CD4-positive, alpha-beta T cell (primary cell): ENCODE measurements at regions not wholly inside any gene's neighbourhood (a gene's known extent, or its start where the extent isn't known, plus 50 kb on each side); places are given as distances from the start of the nearest gene placed in this dataset.

Experiments used
- ATAC-seq: fragments of 200-7000 bp; cut with Tn5 transposase; one replicate; pipeline ENCODE4 v1.10.0; 2022; ENCODE audit warnings: mild to moderate bottlenecking; ENCODE audit not compliant: poor library complexity
- CTCF ChIA-PET: fragments of 350-600 bp; sonication (Branson Sonifier 250); formaldehyde crosslinking; loops from one replicate; lab custom pipeline; 2021; ENCODE audit warnings: antibody characterized with exemption, inconsistent platforms; lab: Charles Lee
- POLR2A ChIA-PET: fragments of 350-600 bp; sonication (Branson Sonifier 250); formaldehyde crosslinking; loops from one replicate; lab custom pipeline; 2021; ENCODE audit warnings: antibody characterized with exemption, inconsistent platforms; lab: Charles Lee
- DNase-seq, 14 experiments: peaks; one replicate each; pipeline ENCODE4 v3.0.0-alpha.2; 2013 to 2020; ENCODE audit warnings: mixed read lengths in 2 of 14
- H3K27ac ChIP-seq, 2 donors: one replicate each; pipeline versions ENCODE4 v1.5.1 to v1.7.0; 2013; ENCODE audit warnings: low read length in 2 of 2, low read depth in 1 of 2, mild to moderate bottlenecking in 1 of 2
- H3K27me3 ChIP-seq, 2 experiments: 1 replicate in 1 of 2; 2 replicates in 1 of 2; pipeline versions ENCODE4 v1.6.1 to v1.7.0; 2013; ENCODE audit warnings: low read length in 2 of 2, control low read depth in 1 of 2, mild to moderate bottlenecking in 1 of 2, moderate library complexity in 1 of 2; ENCODE audit not compliant: insufficient read depth in 2 of 2, control insufficient read depth in 1 of 2
- H3K36me3 ChIP-seq: one replicate; pipeline ENCODE4 v1.6.1; 2013; ENCODE audit warnings: low read length, control low read depth; ENCODE audit not compliant: insufficient read depth
- H3K4me1 ChIP-seq: one replicate; pipeline ENCODE4 v1.6.1; 2013; ENCODE audit warnings: low read length, control low read depth; ENCODE audit not compliant: insufficient read depth
- H3K4me3 ChIP-seq: one replicate; pipeline ENCODE4 v1.5.1; 2013; ENCODE audit warnings: mild to moderate bottlenecking, low read length, moderate library complexity
- H3K9me3 ChIP-seq, 2 experiments: 1 replicate in 1 of 2; 2 replicates in 1 of 2; pipeline versions ENCODE4 v1.6.1 to v1.7.0; 2013; ENCODE audit warnings: low read length in 2 of 2, mild to moderate bottlenecking in 2 of 2, control low read depth in 1 of 2, moderate library complexity in 1 of 2; ENCODE audit not compliant: control insufficient read depth in 1 of 2, insufficient read depth in 1 of 2
- H3K27ac Mint-ChIP-seq: one replicate; pipeline ENCODE4 v1.8.0; 2020; ENCODE audit warnings: mixed read lengths
- H3K27me3 Mint-ChIP-seq: one replicate; pipeline ENCODE4 v1.8.0; 2021; ENCODE audit warnings: mixed read lengths
- H3K36me3 Mint-ChIP-seq: one replicate; pipeline ENCODE4 v1.8.0; 2021; ENCODE audit warnings: low read depth, mixed read lengths
- H3K4me1 Mint-ChIP-seq: one replicate; pipeline ENCODE4 v1.8.0; 2021; ENCODE audit warnings: low read depth, mixed read lengths
- H3K4me3 Mint-ChIP-seq: one replicate; pipeline ENCODE4 v1.8.0; 2020; ENCODE audit warnings: mild to moderate bottlenecking, mixed read lengths
- H3K9me3 Mint-ChIP-seq: one replicate; pipeline ENCODE4 v1.8.0; 2020; ENCODE audit warnings: mixed read lengths
- intact Hi-C, 2 experiments: fragments of 100-400 bp; cut with DNase I in 1 of 2; cut with micrococcal nuclease in 1 of 2; formaldehyde crosslinking; loops; one replicate each; pipeline versions ENCODE4 v1.15.1 to v1.9.0; 2023 to 2025; cut with DNase I, micrococcal nuclease
- TF ChIP-seq, protein P1 (sequence below): fragments of 200-600 bp; IDR thresholded peaks from one replicate; pipeline ENCODE4 v1.8.0; 2022; ENCODE audit warnings: antibody characterized with exemption, mild to moderate bottlenecking

DNA sequence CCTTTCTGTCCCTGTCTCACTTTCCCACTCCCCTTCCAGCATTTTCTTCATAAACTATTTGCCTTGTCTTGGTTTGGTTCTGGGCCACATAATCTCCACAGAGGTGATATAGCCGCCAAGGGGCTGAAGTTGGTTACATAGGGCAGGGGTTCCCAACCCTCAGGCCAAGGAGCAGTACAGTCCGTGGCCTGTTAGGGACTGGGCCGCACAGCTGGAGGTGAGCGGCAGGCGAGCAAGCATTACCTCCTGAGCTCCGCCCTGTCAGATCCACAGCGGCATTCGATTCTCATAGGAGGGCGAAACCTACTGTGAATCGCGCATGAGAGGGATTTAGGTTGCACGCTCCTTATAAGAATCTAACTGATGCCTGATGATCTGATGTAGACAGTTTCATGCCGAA lies 80.6 kb upstream of the HIF1A start:
- Histone ChIP-seq H3K4me3 (no peak overlapping the region), H3K27me3 (no peaks in the 10 kb centered on the region), H3K27ac (no peak overlapping the region), H3K36me3 (no peaks in the 10 kb centered on the region), H3K4me1 (no peaks in the 10 kb centered on the region), H3K9me3 (no peaks in the 10 kb centered on the region)
- Mint-ChIP-seq H3K4me3 (no peak overlapping the region), H3K27me3 (no peaks in the 10 kb centered on the region), H3K36me3 (no peaks in the 10 kb centered on the region), H3K27ac (no peak overlapping the region), H3K4me1 (peaks cover 19% of the 10 kb centered on the region), H3K9me3 (no peaks in the 10 kb centered on the region)
- ChIA-PET POLR2A (no interaction called here), CTCF (no interaction called here)
- TF ChIP-seq, protein P1, sequence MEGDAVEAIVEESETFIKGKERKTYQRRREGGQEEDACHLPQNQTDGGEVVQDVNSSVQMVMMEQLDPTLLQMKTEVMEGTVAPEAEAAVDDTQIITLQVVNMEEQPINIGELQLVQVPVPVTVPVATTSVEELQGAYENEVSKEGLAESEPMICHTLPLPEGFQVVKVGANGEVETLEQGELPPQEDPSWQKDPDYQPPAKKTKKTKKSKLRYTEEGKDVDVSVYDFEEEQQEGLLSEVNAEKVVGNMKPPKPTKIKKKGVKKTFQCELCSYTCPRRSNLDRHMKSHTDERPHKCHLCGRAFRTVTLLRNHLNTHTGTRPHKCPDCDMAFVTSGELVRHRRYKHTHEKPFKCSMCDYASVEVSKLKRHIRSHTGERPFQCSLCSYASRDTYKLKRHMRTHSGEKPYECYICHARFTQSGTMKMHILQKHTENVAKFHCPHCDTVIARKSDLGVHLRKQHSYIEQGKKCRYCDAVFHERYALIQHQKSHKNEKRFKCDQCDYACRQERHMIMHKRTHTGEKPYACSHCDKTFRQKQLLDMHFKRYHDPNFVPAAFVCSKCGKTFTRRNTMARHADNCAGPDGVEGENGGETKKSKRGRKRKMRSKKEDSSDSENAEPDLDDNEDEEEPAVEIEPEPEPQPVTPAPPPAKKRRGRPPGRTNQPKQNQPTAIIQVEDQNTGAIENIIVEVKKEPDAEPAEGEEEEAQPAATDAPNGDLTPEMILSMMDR, result no peak
- no peak for ATAC-seq
- intact Hi-C loops, result no loop called here
- no peak for DNase-seq

DNA sequence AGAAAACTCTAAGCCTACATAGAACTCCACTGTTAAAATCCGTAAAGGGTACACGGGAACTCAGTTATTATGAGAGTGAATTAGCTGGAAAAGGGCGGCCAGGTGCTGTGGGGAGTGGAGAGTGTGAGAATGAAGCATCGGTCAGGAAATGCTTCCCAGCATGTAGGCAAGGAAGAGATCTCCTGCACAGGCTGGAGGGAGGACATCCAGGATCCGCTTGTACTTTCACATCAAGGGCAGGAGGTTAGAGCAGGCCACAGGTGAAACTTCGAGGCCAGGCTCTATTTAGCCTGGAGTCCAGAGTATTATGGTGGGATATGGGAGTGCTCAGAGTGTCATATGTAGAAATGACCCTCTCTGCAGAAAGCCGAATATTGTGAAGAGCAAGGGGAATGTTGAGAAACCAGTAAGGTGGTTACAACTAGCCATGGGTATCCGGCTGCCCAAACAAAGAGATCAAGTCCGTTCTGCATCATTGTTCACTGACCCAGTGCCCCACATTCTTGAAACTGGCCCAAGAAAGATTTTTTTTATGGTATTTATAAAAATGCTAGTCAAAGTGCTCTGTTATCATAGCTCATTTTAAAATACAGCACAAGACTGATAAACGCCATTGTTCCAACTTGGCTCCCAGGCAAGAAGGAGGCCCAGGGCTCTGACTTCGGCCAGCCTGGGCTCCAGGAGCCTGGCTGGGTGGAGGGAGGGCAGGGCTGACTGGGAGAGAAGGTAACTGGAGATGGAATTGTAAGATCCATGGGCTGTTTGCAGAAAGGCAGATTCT lies 79.4 kb upstream of the HIF1A start:
- Mint-ChIP-seq H3K27ac (no peak overlapping the region), H3K4me1 (peaks cover 19% of the 10 kb centered on the region), H3K36me3 (no peaks in the 10 kb centered on the region), H3K9me3 (no peaks in the 10 kb centered on the region), H3K27me3 (no peaks in the 10 kb centered on the region), H3K4me3 (no peak overlapping the region)
- H3K27me3 ChIP-seq, result no peaks in the 10 kb centered on the region
- no peaks in the 10 kb centered on the region for H3K36me3 ChIP-seq
- POLR2A ChIA-PET, result no interaction called here
- DNase-seq, result no peak
- H3K4me3 ChIP-seq, result no peak overlapping the region
- ATAC-seq, result no peak
- TF ChIP-seq, protein P1, result no peak
- H3K9me3 ChIP-seq, result no peaks in the 10 kb centered on the region
- no peaks in the 10 kb centered on the region for H3K4me1 ChIP-seq
- CTCF ChIA-PET, result no interaction called here
- no peak overlapping the region for H3K27ac ChIP-seq
- intact Hi-C loops, result no loop called here

DNA sequence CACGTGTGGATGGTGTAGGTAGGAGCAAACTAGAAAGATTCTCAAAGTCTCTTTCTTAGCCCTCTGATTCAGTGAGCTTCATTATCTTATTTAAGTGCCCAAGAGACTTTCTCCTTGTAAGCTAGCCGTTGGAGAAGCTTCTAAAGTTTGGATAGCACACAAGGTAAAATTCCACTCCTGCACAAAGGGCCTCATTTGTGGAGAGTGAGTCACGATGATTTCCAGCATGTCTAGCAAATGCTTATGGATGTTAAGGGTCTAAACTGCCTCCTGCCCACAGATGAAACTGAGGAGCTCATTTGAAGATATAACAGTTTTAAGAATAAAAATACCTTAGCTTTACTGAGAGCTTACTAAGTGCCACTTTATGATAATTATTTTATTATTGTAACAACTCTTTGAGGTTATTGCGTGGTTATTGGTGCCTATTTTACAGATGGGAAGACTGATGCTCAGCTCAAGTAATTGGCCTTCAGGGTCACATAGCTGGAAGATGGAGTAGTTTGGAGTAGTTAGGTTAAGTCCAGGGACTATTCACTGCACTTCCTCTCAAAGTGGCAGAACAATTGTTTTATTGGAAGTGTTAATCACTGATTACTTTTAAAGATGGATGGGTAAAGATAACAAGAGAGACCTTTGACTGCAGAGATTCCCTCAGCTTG lies 78.7 kb upstream of the HIF1A start:
- Histone ChIP-seq H3K36me3 (no peaks in the 10 kb centered on the region), H3K4me1 (no peaks in the 10 kb centered on the region), H3K4me3 (no peak overlapping the region), H3K9me3 (no peaks in the 10 kb centered on the region), H3K27me3 (no peaks in the 10 kb centered on the region), H3K27ac (no peak overlapping the region)
- intact Hi-C loops, result no loop called here
- DNase-seq (no peak), ATAC-seq (no peak)
- Mint-ChIP-seq H3K27ac (no peak overlapping the region), H3K9me3 (no peaks in the 10 kb centered on the region), H3K27me3 (no peaks in the 10 kb centered on the region), H3K4me1 (peaks cover 19% of the 10 kb centered on the region), H3K4me3 (no peak overlapping the region), H3K36me3 (no peaks in the 10 kb centered on the region)
- TF ChIP-seq, protein P1, result no peak
- POLR2A ChIA-PET, result no interaction called here
- CTCF ChIA-PET, result no interaction called here
